Neural progenitor cell (in vitro differentiated cells): ENCODE measurements at regions not wholly inside any gene's neighbourhood (a gene's known extent, or its start where the extent isn't known, plus 50 kb on each side); places are given as distances from the start of the nearest gene placed in this dataset.

ENCODE experiments used
- CTCF ChIP-seq: fragments of 200-600 bp; sonication (generic); IDR thresholded peaks from 2 replicates; pipeline ENCODE4 v1.5.1; 2017; ENCODE audit warnings: antibody characterized with exemption, mild to moderate bottlenecking
- EZH2 ChIP-seq: fragments of 200-600 bp; sonication (generic); IDR thresholded peaks from 2 replicates; pipeline ENCODE4 v1.6.1; 2017; ENCODE audit warnings: antibody characterized with exemption, mild to moderate bottlenecking, moderate library complexity
- EZH2phosphoT487 ChIP-seq: fragments of 200-600 bp; sonication (generic); IDR thresholded peaks from 2 replicates; pipeline ENCODE4 v1.6.1; 2017; ENCODE audit warnings: antibody characterized with exemption

- TF ChIP-seq EZH2phosphoT487 = no peak
- TF ChIP-seq CTCF = no peak
- no peak for TF ChIP-seq EZH2
These were observed 171.7 kb downstream of the C16orf95 start for GRCh38 chr16:87145181-87146176.
